OCI-M1 (cell line): ENCODE measurements at regions not wholly inside any gene's neighbourhood (a gene's known extent, or its start where the extent isn't known, plus 50 kb on each side); places are given as distances from the start of the nearest gene placed in this dataset.

Experiments
- DNase-seq: peaks from one replicate; lab custom pipeline; 2025; lab: John Stamatoyannopoulos, UW

GRCh38 chr18:2380101-2380500, 191.2 kb downstream of the METTL4 start:
- no peak for DNase-seq

GRCh38 chr18:2381539-2381938, 189.8 kb downstream of the METTL4 start:
- DNase-seq = no peak

GRCh38 chr18:2387588-2387987, 183.7 kb downstream of the METTL4 start:
- peak; percentile 19 for DNase-seq

GRCh38 chr18:2390158-2390557, 181.1 kb downstream of the METTL4 start:
- peak; percentile 70 for DNase-seq

GRCh38 chr18:2391470-2391869, 179.8 kb downstream of the METTL4 start:
- no peak for DNase-seq

GRCh38 chr18:2392446-2392845, 178.9 kb downstream of the METTL4 start:
- no peak for DNase-seq

- DNase-seq = no peak
Observed at GRCh38 chr18:2394684-2395083, 176.6 kb downstream of the METTL4 start.

GRCh38 chr18:2395427-2396161, 175.7 kb downstream of the METTL4 start:
- no peak for DNase-seq

GRCh38 chr18:2396162-2396505, 175.2 kb downstream of the METTL4 start:
- no peak for DNase-seq

- DNase-seq = peak; percentile 88
Observed at GRCh38 chr18:2400701-2401196, 170.6 kb downstream of the METTL4 start.

- peak; percentile 93 for DNase-seq
Observed at GRCh38 chr18:2402084-2402483, 169.2 kb downstream of the METTL4 start.

- peak; percentile 44 for DNase-seq
Observed at GRCh38 chr18:2406544-2406943, 164.8 kb downstream of the METTL4 start.

- DNase-seq = no peak
Observed at GRCh38 chr18:2407961-2408360, 163.3 kb downstream of the METTL4 start.

GRCh38 chr18:2409906-2410305, 161.4 kb downstream of the METTL4 start:
- no peak for DNase-seq

- no peak for DNase-seq
Observed at GRCh38 chr18:2410688-2411087, 160.6 kb downstream of the METTL4 start.

GRCh38 chr18:2411381-2411960, 159.8 kb downstream of the METTL4 start:
- DNase-seq = no peak

GRCh38 chr18:2412281-2412680, 159.0 kb downstream of the METTL4 start:
- DNase-seq = no peak

- no peak for DNase-seq
Observed at GRCh38 chr18:2412996-2413751, 158.1 kb downstream of the METTL4 start.

- DNase-seq = no peak
Observed at GRCh38 chr18:2414235-2414634, 157.1 kb downstream of the METTL4 start.

GRCh38 chr18:2415656-2416055, 155.6 kb downstream of the METTL4 start:
- DNase-seq = no peak

- DNase-seq = no peak
Observed at GRCh38 chr18:2417861-2418610, 153.3 kb downstream of the METTL4 start.

- DNase-seq = no peak
Observed at GRCh38 chr18:2420367-2420766, 150.9 kb downstream of the METTL4 start.
